ENCODE measurements at regions not wholly inside any gene's neighbourhood (a gene's known extent, or its start where the extent isn't known, plus 50 kb on each side); places are given as distances from the start of the nearest gene placed in this dataset.

- TF ChIP-seq CREB1 (CRISPR knock-in tag; IDR thresholded peaks at IDR 0.05; ENCODE audit: low read depth) = no peak
- TF ChIP-seq ZNF331 (CRISPR knock-in tag; IDR thresholded peaks at IDR 0.05; ENCODE audit: low read depth) = no peak
- TF ChIP-seq EZH2 (IDR thresholded peaks at IDR 0.05; ENCODE audit: low read depth, unreplicated experiment) = no peak
- no peak for TF ChIP-seq EZH2phosphoT487 (IDR thresholded peaks at IDR 0.05; ENCODE audit: unreplicated experiment)
- TF ChIP-seq POLR2AphosphoS5 (IDR thresholded peaks at IDR 0.05; ENCODE audit: low read depth) = no peak
- TF ChIP-seq, protein P1, sequence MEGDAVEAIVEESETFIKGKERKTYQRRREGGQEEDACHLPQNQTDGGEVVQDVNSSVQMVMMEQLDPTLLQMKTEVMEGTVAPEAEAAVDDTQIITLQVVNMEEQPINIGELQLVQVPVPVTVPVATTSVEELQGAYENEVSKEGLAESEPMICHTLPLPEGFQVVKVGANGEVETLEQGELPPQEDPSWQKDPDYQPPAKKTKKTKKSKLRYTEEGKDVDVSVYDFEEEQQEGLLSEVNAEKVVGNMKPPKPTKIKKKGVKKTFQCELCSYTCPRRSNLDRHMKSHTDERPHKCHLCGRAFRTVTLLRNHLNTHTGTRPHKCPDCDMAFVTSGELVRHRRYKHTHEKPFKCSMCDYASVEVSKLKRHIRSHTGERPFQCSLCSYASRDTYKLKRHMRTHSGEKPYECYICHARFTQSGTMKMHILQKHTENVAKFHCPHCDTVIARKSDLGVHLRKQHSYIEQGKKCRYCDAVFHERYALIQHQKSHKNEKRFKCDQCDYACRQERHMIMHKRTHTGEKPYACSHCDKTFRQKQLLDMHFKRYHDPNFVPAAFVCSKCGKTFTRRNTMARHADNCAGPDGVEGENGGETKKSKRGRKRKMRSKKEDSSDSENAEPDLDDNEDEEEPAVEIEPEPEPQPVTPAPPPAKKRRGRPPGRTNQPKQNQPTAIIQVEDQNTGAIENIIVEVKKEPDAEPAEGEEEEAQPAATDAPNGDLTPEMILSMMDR (conservative IDR thresholded peaks at IDR 0.05; ENCODE audit: low read depth in 2 of 2) = no peak
- no peak for TF ChIP-seq JUNB (IDR thresholded peaks at IDR 0.05; ENCODE audit: unreplicated experiment)
- TF ChIP-seq ZNF114 (CRISPR knock-in tag; IDR thresholded peaks at IDR 0.05) = no peak
- no peak for TF ChIP-seq STAT1 (IDR thresholded peaks at IDR 0.05; ENCODE audit: unreplicated experiment)
- TF ChIP-seq, protein P2, sequence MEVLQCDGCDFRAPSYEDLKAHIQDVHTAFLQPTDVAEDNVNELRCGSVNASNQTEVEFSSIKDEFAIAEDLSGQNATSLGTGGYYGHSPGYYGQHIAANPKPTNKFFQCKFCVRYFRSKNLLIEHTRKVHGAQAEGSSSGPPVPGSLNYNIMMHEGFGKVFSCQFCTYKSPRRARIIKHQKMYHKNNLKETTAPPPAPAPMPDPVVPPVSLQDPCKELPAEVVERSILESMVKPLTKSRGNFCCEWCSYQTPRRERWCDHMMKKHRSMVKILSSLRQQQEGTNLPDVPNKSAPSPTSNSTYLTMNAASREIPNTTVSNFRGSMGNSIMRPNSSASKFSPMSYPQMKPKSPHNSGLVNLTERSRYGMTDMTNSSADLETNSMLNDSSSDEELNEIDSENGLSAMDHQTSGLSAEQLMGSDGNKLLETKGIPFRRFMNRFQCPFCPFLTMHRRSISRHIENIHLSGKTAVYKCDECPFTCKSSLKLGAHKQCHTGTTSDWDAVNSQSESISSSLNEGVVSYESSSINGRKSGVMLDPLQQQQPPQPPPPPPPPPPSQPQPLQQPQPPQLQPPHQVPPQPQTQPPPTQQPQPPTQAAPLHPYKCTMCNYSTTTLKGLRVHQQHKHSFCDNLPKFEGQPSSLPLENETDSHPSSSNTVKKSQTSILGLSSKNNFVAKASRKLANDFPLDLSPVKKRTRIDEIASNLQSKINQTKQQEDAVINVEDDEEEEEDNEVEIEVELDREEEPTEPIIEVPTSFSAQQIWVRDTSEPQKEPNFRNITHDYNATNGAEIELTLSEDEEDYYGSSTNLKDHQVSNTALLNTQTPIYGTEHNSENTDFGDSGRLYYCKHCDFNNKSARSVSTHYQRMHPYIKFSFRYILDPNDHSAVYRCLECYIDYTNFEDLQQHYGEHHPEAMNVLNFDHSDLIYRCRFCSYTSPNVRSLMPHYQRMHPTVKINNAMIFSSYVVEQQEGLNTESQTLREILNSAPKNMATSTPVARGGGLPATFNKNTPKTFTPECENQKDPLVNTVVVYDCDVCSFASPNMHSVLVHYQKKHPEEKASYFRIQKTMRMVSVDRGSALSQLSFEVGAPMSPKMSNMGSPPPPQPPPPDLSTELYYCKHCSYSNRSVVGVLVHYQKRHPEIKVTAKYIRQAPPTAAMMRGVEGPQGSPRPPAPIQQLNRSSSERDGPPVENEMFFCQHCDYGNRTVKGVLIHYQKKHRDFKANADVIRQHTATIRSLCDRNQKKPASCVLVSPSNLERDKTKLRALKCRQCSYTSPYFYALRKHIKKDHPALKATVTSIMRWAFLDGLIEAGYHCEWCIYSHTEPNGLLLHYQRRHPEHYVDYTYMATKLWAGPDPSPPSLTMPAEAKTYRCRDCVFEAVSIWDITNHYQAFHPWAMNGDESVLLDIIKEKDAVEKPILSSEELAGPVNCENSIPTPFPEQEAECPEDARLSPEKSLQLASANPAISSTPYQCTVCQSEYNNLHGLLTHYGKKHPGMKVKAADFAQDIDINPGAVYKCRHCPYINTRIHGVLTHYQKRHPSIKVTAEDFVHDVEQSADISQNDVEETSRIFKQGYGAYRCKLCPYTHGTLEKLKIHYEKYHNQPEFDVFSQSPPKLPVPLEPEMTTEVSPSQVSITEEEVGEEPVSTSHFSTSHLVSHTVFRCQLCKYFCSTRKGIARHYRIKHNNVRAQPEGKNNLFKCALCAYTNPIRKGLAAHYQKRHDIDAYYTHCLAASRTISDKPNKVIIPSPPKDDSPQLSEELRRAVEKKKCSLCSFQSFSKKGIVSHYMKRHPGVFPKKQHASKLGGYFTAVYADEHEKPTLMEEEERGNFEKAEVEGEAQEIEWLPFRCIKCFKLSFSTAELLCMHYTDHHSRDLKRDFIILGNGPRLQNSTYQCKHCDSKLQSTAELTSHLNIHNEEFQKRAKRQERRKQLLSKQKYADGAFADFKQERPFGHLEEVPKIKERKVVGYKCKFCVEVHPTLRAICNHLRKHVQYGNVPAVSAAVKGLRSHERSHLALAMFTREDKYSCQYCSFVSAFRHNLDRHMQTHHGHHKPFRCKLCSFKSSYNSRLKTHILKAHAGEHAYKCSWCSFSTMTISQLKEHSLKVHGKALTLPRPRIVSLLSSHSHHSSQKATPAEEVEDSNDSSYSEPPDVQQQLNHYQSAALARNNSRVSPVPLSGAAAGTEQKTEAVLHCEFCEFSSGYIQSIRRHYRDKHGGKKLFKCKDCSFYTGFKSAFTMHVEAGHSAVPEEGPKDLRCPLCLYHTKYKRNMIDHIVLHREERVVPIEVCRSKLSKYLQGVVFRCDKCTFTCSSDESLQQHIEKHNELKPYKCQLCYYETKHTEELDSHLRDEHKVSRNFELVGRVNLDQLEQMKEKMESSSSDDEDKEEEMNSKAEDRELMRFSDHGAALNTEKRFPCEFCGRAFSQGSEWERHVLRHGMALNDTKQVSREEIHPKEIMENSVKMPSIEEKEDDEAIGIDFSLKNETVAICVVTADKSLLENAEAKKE (CRISPR knock-in tag; IDR thresholded peaks at IDR 0.05) = no peak
- TF ChIP-seq REST (IDR thresholded peaks at IDR 0.05; ENCODE audit: unreplicated experiment) = no peak
Observed at GRCh38 chr2:234366891-234367290, 130.0 kb downstream of the ARL4C start.
